Neural progenitor cell (in vitro differentiated cells): ENCODE measurements at regions not wholly inside any gene's neighbourhood (a gene's known extent, or its start where the extent isn't known, plus 50 kb on each side); places are given as distances from the start of the nearest gene placed in this dataset.
A peak's percentile ranks its signal among the peaks of the same experiment; 100 is the strongest.

ENCODE experiments used
- DNase-seq: peaks from one replicate; pipeline ENCODE4 v3.0.0-alpha.2; 2016; ENCODE audit warnings: low spot score
- H2AFZ ChIP-seq: fragments of 200-600 bp; sonication (generic); replicated peaks from 2 replicates; pipeline ENCODE4 v1.6.1; 2016; ENCODE audit warnings: antibody characterized with exemption
- H3F3A ChIP-seq: fragments of 200-600 bp; sonication (generic); 2 replicates; pipeline ENCODE4 v1.6.1; 2016; ENCODE audit warnings: antibody characterized with exemption, low read depth
- H3K27ac ChIP-seq: fragments of 200-600 bp; sonication (generic); 2 replicates; pipeline ENCODE4 v1.5.1; 2016; ENCODE audit warnings: mild to moderate bottlenecking
- H3K27me3 ChIP-seq: fragments of 200-600 bp; sonication (generic); 2 replicates; pipeline ENCODE4 v1.6.1; 2016; ENCODE audit warnings: mild to moderate bottlenecking, moderate library complexity
- H3K36me3 ChIP-seq: fragments of 200-600 bp; sonication (generic); 2 replicates; pipeline ENCODE4 v1.5.1; 2016
- H3K4me1 ChIP-seq: fragments of 200-600 bp; sonication (generic); 2 replicates; pipeline ENCODE4 v1.6.1; 2016; ENCODE audit warnings: mixed run types
- H3K4me2 ChIP-seq: fragments of 200-600 bp; sonication (generic); 2 replicates; pipeline ENCODE4 v1.6.1; 2016
- H3K4me3 ChIP-seq: fragments of 200-600 bp; sonication (generic); 2 replicates; pipeline ENCODE4 v1.5.1; 2016
- H3K79me2 ChIP-seq: fragments of 200-600 bp; sonication (generic); 2 replicates; pipeline ENCODE4 v1.6.1; 2016; ENCODE audit warnings: low read depth
- H3K9ac ChIP-seq: fragments of 200-600 bp; sonication (generic); 2 replicates; pipeline ENCODE4 v1.6.1; 2016
- H3K9me3 ChIP-seq: fragments of 200-600 bp; sonication (generic); 2 replicates; pipeline ENCODE4 v1.5.1; 2016; ENCODE audit warnings: low read depth
- H4K20me1 ChIP-seq: fragments of 200-600 bp; sonication (generic); 2 replicates; pipeline ENCODE4 v1.6.1; 2016; ENCODE audit warnings: low read depth
- H3K27ac Mint-ChIP-seq: 3 replicates; pipeline ENCODE4 v1.8.0; 2021; ENCODE audit warnings: mixed read lengths
- H3K27me3 Mint-ChIP-seq: 2 replicates; pipeline ENCODE4 v1.8.0; 2022; ENCODE audit warnings: low read depth, mild to moderate bottlenecking, inconsistent platforms, moderate library complexity, mixed read lengths; ENCODE audit not compliant: insufficient read depth
- H3K36me3 Mint-ChIP-seq: 3 replicates; pipeline ENCODE4 v1.8.0; 2021; ENCODE audit warnings: mixed read lengths
- H3K4me1 Mint-ChIP-seq: 3 replicates; pipeline ENCODE4 v1.8.0; 2021; ENCODE audit warnings: mixed read lengths
- H3K4me3 Mint-ChIP-seq: 3 replicates; pipeline ENCODE4 v1.8.0; 2021; ENCODE audit warnings: mild to moderate bottlenecking, moderate library complexity, mixed read lengths
- H3K9me3 Mint-ChIP-seq: 3 replicates; pipeline ENCODE4 v1.8.0; 2020; ENCODE audit warnings: mixed read lengths
- EZH2 ChIP-seq: fragments of 200-600 bp; sonication (generic); IDR thresholded peaks from 2 replicates; pipeline ENCODE4 v1.6.1; 2017; ENCODE audit warnings: antibody characterized with exemption, mild to moderate bottlenecking, moderate library complexity
- EZH2phosphoT487 ChIP-seq: fragments of 200-600 bp; sonication (generic); IDR thresholded peaks from 2 replicates; pipeline ENCODE4 v1.6.1; 2017; ENCODE audit warnings: antibody characterized with exemption
- TF ChIP-seq, protein P1 (sequence below): fragments of 200-600 bp; sonication (generic); IDR thresholded peaks from 2 replicates; pipeline ENCODE4 v1.5.1; 2017; ENCODE audit warnings: antibody characterized with exemption, mild to moderate bottlenecking

DNA sequence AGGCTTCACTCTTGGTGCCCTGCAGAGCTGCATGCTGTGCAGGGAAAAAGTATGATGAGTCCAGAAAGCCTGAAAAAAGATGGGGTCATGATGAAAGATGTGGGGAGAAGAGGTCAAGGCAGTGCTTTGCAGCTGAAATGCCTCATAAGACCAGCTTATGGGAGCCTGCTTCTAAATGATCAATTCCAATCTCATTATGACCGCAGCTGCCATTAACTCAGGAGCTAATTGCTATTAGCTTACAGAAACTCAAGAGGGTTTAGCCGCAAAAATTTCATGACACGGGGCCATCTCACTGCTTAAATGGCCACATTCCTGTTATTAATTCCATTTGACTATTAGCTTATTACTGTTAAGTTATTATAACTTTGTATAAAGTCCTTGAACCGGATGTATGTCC lies 502.9 kb upstream of the ZMIZ1 start:
- TF ChIP-seq EZH2phosphoT487 (no peak), EZH2 (no peak)
- TF ChIP-seq, protein P1, sequence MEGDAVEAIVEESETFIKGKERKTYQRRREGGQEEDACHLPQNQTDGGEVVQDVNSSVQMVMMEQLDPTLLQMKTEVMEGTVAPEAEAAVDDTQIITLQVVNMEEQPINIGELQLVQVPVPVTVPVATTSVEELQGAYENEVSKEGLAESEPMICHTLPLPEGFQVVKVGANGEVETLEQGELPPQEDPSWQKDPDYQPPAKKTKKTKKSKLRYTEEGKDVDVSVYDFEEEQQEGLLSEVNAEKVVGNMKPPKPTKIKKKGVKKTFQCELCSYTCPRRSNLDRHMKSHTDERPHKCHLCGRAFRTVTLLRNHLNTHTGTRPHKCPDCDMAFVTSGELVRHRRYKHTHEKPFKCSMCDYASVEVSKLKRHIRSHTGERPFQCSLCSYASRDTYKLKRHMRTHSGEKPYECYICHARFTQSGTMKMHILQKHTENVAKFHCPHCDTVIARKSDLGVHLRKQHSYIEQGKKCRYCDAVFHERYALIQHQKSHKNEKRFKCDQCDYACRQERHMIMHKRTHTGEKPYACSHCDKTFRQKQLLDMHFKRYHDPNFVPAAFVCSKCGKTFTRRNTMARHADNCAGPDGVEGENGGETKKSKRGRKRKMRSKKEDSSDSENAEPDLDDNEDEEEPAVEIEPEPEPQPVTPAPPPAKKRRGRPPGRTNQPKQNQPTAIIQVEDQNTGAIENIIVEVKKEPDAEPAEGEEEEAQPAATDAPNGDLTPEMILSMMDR: no peak
- Histone ChIP-seq H4K20me1 (no peaks in the 10 kb centered on the region), H3K4me2 (no peak overlapping the region), H3K36me3 (no peaks in the 10 kb centered on the region), H3K4me3 (no peak overlapping the region), H2AFZ (no peak overlapping the region), H3F3A (no peaks in the 10 kb centered on the region), H3K9me3 (no peaks in the 10 kb centered on the region), H3K27me3 (no peaks in the 10 kb centered on the region), H3K4me1 (peaks cover 14% of the 10 kb centered on the region), H3K79me2 (no peaks in the 10 kb centered on the region), H3K27ac (no peak overlapping the region), H3K9ac (no peak overlapping the region)
- peaks cover 8% of the 10 kb centered on the region for H3K27me3 Mint-ChIP-seq
- no peak for DNase-seq
- no peaks in the 10 kb centered on the region for H3K36me3 Mint-ChIP-seq
- H3K4me1 Mint-ChIP-seq: peaks cover 50% of the 10 kb centered on the region
- H3K4me3 Mint-ChIP-seq: no peak overlapping the region
- H3K27ac Mint-ChIP-seq: no peak overlapping the region
- H3K9me3 Mint-ChIP-seq: peaks cover 9% of the 10 kb centered on the region

DNA sequence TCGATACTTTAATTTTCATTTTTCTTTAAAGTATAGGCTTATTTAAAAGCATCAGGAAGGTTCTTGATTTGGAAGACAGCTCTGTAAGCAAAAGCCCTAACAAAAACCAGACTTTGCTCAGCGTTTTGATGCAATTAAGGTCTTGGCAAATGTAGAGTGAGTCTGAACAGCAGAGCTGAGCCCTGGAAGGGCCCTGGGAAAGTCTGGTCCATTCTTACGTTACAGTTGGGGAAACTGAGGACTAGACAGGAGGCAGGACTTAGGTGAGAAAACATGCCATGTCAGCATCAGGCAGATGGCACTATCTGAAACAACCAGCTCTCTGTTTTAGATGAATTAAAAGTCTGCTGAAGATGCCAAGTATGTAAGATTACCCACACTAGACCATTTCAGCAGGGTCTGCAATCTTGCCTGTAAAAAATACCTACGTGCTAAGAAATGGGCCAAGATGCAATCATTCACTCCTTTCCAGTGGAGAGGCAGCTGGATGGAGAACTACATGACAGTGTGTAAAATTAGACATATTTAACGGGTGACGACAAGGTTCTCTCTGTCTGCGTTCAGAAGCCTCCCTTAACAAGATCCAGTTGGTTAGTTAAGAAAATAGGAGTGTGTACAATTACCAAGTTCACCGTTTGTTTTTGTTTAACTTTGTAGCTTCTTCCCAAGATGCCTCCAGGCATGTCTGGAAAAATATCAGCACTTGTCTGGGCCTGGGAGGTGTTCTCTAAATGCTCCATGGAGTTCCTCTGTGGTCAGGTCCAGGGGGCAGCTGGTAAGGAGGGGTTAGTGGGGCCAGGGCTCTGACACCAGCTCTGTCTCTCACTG lies 502.3 kb upstream of the ZMIZ1 start:
- Histone ChIP-seq H3K4me3 (no peak overlapping the region), H2AFZ (no peak overlapping the region), H3F3A (no peaks in the 10 kb centered on the region), H4K20me1 (no peaks in the 10 kb centered on the region), H3K4me1 (peaks cover 14% of the 10 kb centered on the region), H3K9me3 (no peaks in the 10 kb centered on the region), H3K4me2 (no peak overlapping the region), H3K27ac (no peak overlapping the region), H3K9ac (no peak overlapping the region), H3K27me3 (no peaks in the 10 kb centered on the region), H3K79me2 (no peaks in the 10 kb centered on the region), H3K36me3 (no peaks in the 10 kb centered on the region)
- TF ChIP-seq, protein P1: no peak
- no peak for DNase-seq
- peaks cover 9% of the 10 kb centered on the region for H3K9me3 Mint-ChIP-seq
- H3K36me3 Mint-ChIP-seq: no peaks in the 10 kb centered on the region
- H3K4me3 Mint-ChIP-seq: no peak overlapping the region
- peak overlapping the region; percentile 87 for H3K27ac Mint-ChIP-seq
- H3K27me3 Mint-ChIP-seq: peaks cover 8% of the 10 kb centered on the region
- H3K4me1 Mint-ChIP-seq: peaks cover 56% of the 10 kb centered on the region

DNA sequence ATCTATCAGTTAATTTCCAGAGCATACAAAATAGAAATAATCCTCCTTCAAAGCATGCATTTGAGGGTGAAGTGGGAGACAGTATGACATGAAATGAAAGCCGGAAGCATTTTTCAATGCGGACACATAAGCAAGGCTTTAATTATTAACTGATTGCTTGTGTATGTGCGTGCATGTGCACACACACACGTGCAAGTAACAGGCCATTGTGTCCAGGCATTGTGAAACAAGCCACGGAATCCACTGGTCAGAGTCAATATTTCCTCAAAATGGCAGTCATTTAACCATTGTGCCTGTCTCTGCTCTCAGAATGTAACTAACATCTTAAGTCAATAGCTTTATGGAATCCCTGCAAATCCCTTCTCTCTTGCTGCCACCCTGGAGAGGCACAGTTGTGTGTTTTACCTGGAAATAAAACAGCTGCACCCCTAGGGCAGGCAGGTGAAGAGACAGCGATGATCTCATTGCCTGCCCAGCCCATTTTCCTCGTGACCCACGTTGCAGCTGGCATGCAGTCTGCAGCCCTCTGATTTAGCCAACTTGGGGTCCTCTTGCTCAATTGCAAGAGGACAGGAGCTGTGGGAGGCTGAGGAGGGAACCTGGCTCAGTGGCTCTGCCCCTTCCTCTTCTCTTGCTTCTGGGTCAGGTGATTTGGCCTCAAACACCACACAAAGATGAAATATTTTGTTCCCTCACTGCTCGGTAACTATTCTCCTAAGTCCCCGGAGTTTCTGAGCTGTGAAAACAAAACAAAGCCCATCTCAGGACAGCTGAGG lies 500.9 kb upstream of the ZMIZ1 start:
- Histone ChIP-seq H2AFZ (no peak overlapping the region), H3K4me2 (no peak overlapping the region), H3K36me3 (no peaks in the 10 kb centered on the region), H3K9ac (no peak overlapping the region), H3K9me3 (no peaks in the 10 kb centered on the region), H3K4me1 (peaks cover 14% of the 10 kb centered on the region), H3K79me2 (no peaks in the 10 kb centered on the region), H3K4me3 (no peak overlapping the region), H4K20me1 (no peaks in the 10 kb centered on the region), H3K27ac (no peak overlapping the region), H3K27me3 (no peaks in the 10 kb centered on the region), H3F3A (no peaks in the 10 kb centered on the region)
- H3K9me3 Mint-ChIP-seq: peaks cover 9% of the 10 kb centered on the region
- no peak for DNase-seq
- no peaks in the 10 kb centered on the region for H3K36me3 Mint-ChIP-seq
- H3K27ac Mint-ChIP-seq: peak overlapping the region; percentile 87
- H3K27me3 Mint-ChIP-seq: peaks cover 12% of the 10 kb centered on the region
- peaks cover 60% of the 10 kb centered on the region for H3K4me1 Mint-ChIP-seq
- no peak overlapping the region for H3K4me3 Mint-ChIP-seq
- no peak for TF ChIP-seq EZH2phosphoT487
- TF ChIP-seq, protein P1: no peak
- no peak for TF ChIP-seq EZH2
